Liver (tissue), 3 donors: ENCODE measurements at regions not wholly inside any gene's neighbourhood (a gene's known extent, or its start where the extent isn't known, plus 50 kb on each side); places are given as distances from the start of the nearest gene placed in this dataset.

Experiments used
- GABPA ChIP-seq, 2 donors: IDR thresholded peaks in 1 of 2; conservative IDR thresholded peaks in 1 of 2; 2 replicates each; pipeline ENCODE4 v1.6.1; 2016; ENCODE audit warnings: antibody characterized with exemption in 2 of 2, mild to moderate bottlenecking in 1 of 2, moderate library complexity in 1 of 2
- JUND ChIP-seq, 2 donors: IDR thresholded peaks; 2 replicates each; pipeline ENCODE4 v1.6.1; 2016; ENCODE audit warnings: antibody characterized with exemption in 2 of 2
- NR2F2 ChIP-seq: IDR thresholded peaks from 2 replicates; pipeline ENCODE4 v1.6.1; 2016; ENCODE audit warnings: antibody characterized with exemption
- RAD21 ChIP-seq, 2 donors: IDR thresholded peaks; 2 replicates each; pipeline ENCODE4 v1.6.1; 2016; ENCODE audit warnings: antibody characterized with exemption in 2 of 2, mild to moderate bottlenecking in 2 of 2
- REST ChIP-seq: IDR thresholded peaks from 2 replicates; pipeline ENCODE4 v1.6.1; 2016; ENCODE audit warnings: antibody characterized with exemption, mild to moderate bottlenecking
- RXRA ChIP-seq, 2 donors: IDR thresholded peaks; 2 replicates each; pipeline ENCODE4 v1.6.1; 2017 to 2018; ENCODE audit warnings: antibody characterized with exemption in 2 of 2, mild to moderate bottlenecking in 1 of 2
- SP1 ChIP-seq: IDR thresholded peaks from 2 replicates; pipeline ENCODE4 v1.6.1; 2018; ENCODE audit warnings: antibody characterized with exemption, mild to moderate bottlenecking
- TAF1 ChIP-seq: conservative IDR thresholded peaks from 2 replicates; pipeline ENCODE4 v1.6.1; 2016; ENCODE audit warnings: antibody characterized with exemption, mild to moderate bottlenecking
- YY1 ChIP-seq: IDR thresholded peaks from 2 replicates; pipeline ENCODE4 v1.6.1; 2016; ENCODE audit warnings: antibody characterized with exemption, mild to moderate bottlenecking
- TF ChIP-seq, protein P1 (sequence below): IDR thresholded peaks from 2 replicates; pipeline ENCODE4 v1.6.1; 2016; ENCODE audit warnings: antibody characterized with exemption
- TF ChIP-seq, protein P2 (sequence below): fragments of 150-350 bp; IDR thresholded peaks from 2 replicates; pipeline ENCODE4 v1.5.1; 2017; ENCODE audit warnings: improper control_type of control experiment, low read depth, low read length; ENCODE audit not compliant: missing input control
- TF ChIP-seq, protein P3 (sequence below): IDR thresholded peaks from 2 replicates; pipeline ENCODE4 v1.6.1; 2016; ENCODE audit warnings: antibody characterized with exemption
- donor health status: healthy.
- donor health status: healthy.

GRCh38 chr9:25571491-25571890 lies 106.8 kb downstream of the TUSC1 start:
- TF ChIP-seq JUND (IDR thresholded peaks at IDR 0.05) (no peak), RAD21 (IDR thresholded peaks at IDR 0.05) (no peak), REST (no peak), GABPA (IDR thresholded peaks at IDR 0.05 in 1 of 2, conservative IDR thresholded peaks at IDR 0.05 in 1 of 2) (no peak), YY1 (no peak), RXRA (IDR thresholded peaks at IDR 0.05) (no peak), TAF1 (no peak), NR2F2 (no peak), SP1 (no peak)
- TF ChIP-seq, protein P1, sequence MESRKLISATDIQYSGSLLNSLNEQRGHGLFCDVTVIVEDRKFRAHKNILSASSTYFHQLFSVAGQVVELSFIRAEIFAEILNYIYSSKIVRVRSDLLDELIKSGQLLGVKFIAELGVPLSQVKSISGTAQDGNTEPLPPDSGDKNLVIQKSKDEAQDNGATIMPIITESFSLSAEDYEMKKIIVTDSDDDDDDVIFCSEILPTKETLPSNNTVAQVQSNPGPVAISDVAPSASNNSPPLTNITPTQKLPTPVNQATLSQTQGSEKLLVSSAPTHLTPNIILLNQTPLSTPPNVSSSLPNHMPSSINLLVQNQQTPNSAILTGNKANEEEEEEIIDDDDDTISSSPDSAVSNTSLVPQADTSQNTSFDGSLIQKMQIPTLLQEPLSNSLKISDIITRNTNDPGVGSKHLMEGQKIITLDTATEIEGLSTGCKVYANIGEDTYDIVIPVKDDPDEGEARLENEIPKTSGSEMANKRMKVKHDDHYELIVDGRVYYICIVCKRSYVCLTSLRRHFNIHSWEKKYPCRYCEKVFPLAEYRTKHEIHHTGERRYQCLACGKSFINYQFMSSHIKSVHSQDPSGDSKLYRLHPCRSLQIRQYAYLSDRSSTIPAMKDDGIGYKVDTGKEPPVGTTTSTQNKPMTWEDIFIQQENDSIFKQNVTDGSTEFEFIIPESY = no peak
- TF ChIP-seq, protein P2, sequence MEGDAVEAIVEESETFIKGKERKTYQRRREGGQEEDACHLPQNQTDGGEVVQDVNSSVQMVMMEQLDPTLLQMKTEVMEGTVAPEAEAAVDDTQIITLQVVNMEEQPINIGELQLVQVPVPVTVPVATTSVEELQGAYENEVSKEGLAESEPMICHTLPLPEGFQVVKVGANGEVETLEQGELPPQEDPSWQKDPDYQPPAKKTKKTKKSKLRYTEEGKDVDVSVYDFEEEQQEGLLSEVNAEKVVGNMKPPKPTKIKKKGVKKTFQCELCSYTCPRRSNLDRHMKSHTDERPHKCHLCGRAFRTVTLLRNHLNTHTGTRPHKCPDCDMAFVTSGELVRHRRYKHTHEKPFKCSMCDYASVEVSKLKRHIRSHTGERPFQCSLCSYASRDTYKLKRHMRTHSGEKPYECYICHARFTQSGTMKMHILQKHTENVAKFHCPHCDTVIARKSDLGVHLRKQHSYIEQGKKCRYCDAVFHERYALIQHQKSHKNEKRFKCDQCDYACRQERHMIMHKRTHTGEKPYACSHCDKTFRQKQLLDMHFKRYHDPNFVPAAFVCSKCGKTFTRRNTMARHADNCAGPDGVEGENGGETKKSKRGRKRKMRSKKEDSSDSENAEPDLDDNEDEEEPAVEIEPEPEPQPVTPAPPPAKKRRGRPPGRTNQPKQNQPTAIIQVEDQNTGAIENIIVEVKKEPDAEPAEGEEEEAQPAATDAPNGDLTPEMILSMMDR = no peak
- TF ChIP-seq, protein P3, sequence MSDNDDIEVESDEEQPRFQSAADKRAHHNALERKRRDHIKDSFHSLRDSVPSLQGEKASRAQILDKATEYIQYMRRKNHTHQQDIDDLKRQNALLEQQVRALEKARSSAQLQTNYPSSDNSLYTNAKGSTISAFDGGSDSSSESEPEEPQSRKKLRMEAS = no peak
